Vagina (tissue), 2 donors: ENCODE measurements at regions not wholly inside any gene's neighbourhood (a gene's known extent, or its start where the extent isn't known, plus 50 kb on each side); places are given as distances from the start of the nearest gene placed in this dataset.

Experiments used
- POLR2A ChIP-seq, 2 donors: fragments of 450-650 bp; IDR thresholded peaks; one replicate each; pipeline ENCODE4 v1.6.1; 2017; ENCODE audit warnings: antibody characterized with exemption in 2 of 2, mild to moderate bottlenecking in 2 of 2, moderate library complexity in 2 of 2
- TF ChIP-seq, protein P1 (sequence below), 3 experiments: fragments of 450-650 bp in 2 of 3; fragments of 200-600 bp in 1 of 3; sonication (generic) in 1 of 3; IDR thresholded peaks; one replicate each; pipeline ENCODE4 v1.5.1; 2017 to 2019; ENCODE audit warnings: antibody characterized with exemption in 3 of 3, mild to moderate bottlenecking in 2 of 3, moderate library complexity in 2 of 3

DNA sequence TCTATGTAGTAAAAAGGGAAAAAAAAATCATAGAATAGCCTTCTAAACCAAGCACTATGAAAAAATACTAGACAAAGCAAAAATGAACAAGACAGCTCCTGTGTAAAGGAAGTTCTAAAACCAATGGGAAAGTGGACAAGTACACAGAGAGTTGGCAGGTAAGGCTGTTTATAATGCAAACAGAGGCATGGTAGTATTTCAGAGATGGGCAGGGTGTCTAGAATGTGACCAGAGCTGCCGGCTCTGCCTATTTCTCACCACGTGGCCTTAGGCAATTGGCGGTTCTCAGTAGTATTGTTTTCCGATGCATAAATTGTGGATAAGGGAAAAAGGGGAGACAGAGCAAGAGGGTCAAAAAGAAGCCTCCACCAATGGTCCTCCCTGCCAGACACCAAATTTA, 173.6 kb downstream of the ANKRD30B start:
- TF ChIP-seq, protein P1, sequence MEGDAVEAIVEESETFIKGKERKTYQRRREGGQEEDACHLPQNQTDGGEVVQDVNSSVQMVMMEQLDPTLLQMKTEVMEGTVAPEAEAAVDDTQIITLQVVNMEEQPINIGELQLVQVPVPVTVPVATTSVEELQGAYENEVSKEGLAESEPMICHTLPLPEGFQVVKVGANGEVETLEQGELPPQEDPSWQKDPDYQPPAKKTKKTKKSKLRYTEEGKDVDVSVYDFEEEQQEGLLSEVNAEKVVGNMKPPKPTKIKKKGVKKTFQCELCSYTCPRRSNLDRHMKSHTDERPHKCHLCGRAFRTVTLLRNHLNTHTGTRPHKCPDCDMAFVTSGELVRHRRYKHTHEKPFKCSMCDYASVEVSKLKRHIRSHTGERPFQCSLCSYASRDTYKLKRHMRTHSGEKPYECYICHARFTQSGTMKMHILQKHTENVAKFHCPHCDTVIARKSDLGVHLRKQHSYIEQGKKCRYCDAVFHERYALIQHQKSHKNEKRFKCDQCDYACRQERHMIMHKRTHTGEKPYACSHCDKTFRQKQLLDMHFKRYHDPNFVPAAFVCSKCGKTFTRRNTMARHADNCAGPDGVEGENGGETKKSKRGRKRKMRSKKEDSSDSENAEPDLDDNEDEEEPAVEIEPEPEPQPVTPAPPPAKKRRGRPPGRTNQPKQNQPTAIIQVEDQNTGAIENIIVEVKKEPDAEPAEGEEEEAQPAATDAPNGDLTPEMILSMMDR (IDR thresholded peaks at IDR 0.05) = no peak
- TF ChIP-seq POLR2A (IDR thresholded peaks at IDR 0.05) = no peak
